HEK293 (cell line): ENCODE measurements at regions not wholly inside any gene's neighbourhood (a gene's known extent, or its start where the extent isn't known, plus 50 kb on each side); places are given as distances from the start of the nearest gene placed in this dataset.

Experiments used
- BCL6B ChIP-seq: fragments of 450-650 bp; formaldehyde crosslinking; IDR thresholded peaks from 2 replicates; pipeline ENCODE4 v1.5.1; 2017; ENCODE audit warnings: missing biosample characterization, missing genetic modification characterization
- CTCF ChIP-seq: fragments of 450-650 bp; formaldehyde crosslinking; IDR thresholded peaks from 2 replicates; pipeline ENCODE4 v1.5.1; 2016; ENCODE audit warnings: missing biosample characterization, missing genetic modification characterization
- ELK4 ChIP-seq: IDR thresholded peaks from 2 replicates; pipeline ENCODE4 v1.6.1; 2011; ENCODE audit warnings: mild to moderate bottlenecking, low read depth, low read length, borderline replicate concordance
- ZBTB8A ChIP-seq: fragments of 450-650 bp; formaldehyde crosslinking; IDR thresholded peaks from 2 replicates; pipeline ENCODE4 v1.5.1; 2016; ENCODE audit warnings: missing biosample characterization, missing genetic modification characterization
- ZNF10 ChIP-seq: fragments of 450-650 bp; formaldehyde crosslinking; IDR thresholded peaks from 2 replicates; pipeline ENCODE4 v1.5.1; 2017; ENCODE audit warnings: missing biosample characterization, missing genetic modification characterization
- ZNF280D ChIP-seq: fragments of 450-650 bp; formaldehyde crosslinking; IDR thresholded peaks from 2 replicates; pipeline ENCODE4 v1.5.1; 2016; ENCODE audit warnings: missing biosample characterization, missing genetic modification characterization
- ZNF350 ChIP-seq: fragments of 450-650 bp; formaldehyde crosslinking; IDR thresholded peaks from 2 replicates; pipeline ENCODE4 v1.5.0; 2017; ENCODE audit warnings: missing biosample characterization, mild to moderate bottlenecking, missing genetic modification characterization
- ZNF501 ChIP-seq: fragments of 450-650 bp; formaldehyde crosslinking; IDR thresholded peaks from 2 replicates; pipeline ENCODE4 v1.5.1; 2016; ENCODE audit warnings: missing biosample characterization, missing genetic modification characterization
- ZNF585B ChIP-seq: fragments of 450-650 bp; formaldehyde crosslinking; IDR thresholded peaks from 2 replicates; pipeline ENCODE4 v1.5.1; 2016; ENCODE audit warnings: missing biosample characterization, missing genetic modification characterization
- ZSCAN18 ChIP-seq: fragments of 450-650 bp; formaldehyde crosslinking; IDR thresholded peaks from 2 replicates; pipeline ENCODE4 v1.5.1; 2016; ENCODE audit warnings: missing biosample characterization, missing genetic modification characterization

GRCh38 chr5:29379619-29380018, 1813.9 kb upstream of the CDH6 start:
- TF ChIP-seq ZNF585B (tag by site-specific recombination): no peak
- TF ChIP-seq ZNF280D (tag by site-specific recombination): no peak
- no peak for TF ChIP-seq ZSCAN18
- TF ChIP-seq BCL6B: no peak
- no peak for TF ChIP-seq ZNF350
- TF ChIP-seq CTCF: no peak
- TF ChIP-seq ZBTB8A (tag by site-specific recombination): no peak
- TF ChIP-seq ELK4: no peak
- no peak for TF ChIP-seq ZNF10 (tag by site-specific recombination)
- TF ChIP-seq ZNF501 (tag by site-specific recombination): no peak
